ENCODE measurements at regions not wholly inside any gene's neighbourhood (a gene's known extent, or its start where the extent isn't known, plus 50 kb on each side); places are given as distances from the start of the nearest gene placed in this dataset.

DNA sequence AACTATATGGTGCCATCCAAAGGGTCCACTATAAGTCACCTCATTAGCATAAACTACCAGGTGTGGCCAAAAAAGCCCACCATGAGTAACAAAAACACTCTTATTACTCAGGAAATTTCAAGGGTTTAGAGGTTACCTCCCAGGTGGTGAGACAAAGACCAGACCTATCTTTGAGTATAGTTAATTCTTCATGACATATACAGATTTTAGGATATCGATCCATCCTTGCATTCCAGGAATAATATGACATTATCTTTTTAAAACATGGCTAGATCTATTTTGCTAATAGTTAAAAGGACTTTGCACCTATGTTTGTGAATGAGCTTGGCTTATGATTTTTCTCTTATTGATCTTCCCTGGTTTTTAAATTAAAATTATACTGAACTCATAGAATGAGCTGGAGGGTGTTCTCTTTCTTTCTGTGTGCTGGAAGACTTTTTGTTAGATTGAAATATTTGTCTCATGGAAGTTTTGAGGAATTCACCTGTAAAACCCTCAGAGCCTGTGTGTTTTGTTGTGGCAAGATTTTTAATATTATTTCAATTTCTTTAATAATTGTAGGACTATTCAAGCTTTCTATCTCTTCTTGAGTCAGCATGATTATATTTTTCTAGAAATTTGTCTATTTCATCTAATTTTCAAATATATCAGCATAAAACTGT lies 138.7 kb upstream of the SLC45A1 start:
- H3K4me3 ChIP-seq (ENCODE audit: low read depth in 2 of 2, low read length in 2 of 2) = no peak overlapping the region
- intact Hi-C loops (cut with micrococcal nuclease; ENCODE audit: unreplicated experiment) = no loop called here
- no TSS peak for BruUV-seq (replicated peaks)
- DNase-seq (ENCODE audit: low read depth, low spot score) = no peak
- ChIA-PET POLR2A (no interaction called here), CTCF (no interaction called here)
- peaks cover 20% of the 10 kb centered on the region for H3K9me3 ChIP-seq (ENCODE audit: control insufficient read depth, insufficient read depth, low read depth, low read length)
- TF ChIP-seq SIN3A (IDR thresholded peaks at IDR 0.05; ENCODE audit: borderline replicate concordance, insufficient read depth, low read depth, low read length) (no peak), TCF7L2 (IDR thresholded peaks at IDR 0.05; ENCODE audit: low read depth, low read length) (no peak), CTCF (IDR thresholded peaks at IDR 0.05) (no peak)
- TF ChIP-seq, protein P1, sequence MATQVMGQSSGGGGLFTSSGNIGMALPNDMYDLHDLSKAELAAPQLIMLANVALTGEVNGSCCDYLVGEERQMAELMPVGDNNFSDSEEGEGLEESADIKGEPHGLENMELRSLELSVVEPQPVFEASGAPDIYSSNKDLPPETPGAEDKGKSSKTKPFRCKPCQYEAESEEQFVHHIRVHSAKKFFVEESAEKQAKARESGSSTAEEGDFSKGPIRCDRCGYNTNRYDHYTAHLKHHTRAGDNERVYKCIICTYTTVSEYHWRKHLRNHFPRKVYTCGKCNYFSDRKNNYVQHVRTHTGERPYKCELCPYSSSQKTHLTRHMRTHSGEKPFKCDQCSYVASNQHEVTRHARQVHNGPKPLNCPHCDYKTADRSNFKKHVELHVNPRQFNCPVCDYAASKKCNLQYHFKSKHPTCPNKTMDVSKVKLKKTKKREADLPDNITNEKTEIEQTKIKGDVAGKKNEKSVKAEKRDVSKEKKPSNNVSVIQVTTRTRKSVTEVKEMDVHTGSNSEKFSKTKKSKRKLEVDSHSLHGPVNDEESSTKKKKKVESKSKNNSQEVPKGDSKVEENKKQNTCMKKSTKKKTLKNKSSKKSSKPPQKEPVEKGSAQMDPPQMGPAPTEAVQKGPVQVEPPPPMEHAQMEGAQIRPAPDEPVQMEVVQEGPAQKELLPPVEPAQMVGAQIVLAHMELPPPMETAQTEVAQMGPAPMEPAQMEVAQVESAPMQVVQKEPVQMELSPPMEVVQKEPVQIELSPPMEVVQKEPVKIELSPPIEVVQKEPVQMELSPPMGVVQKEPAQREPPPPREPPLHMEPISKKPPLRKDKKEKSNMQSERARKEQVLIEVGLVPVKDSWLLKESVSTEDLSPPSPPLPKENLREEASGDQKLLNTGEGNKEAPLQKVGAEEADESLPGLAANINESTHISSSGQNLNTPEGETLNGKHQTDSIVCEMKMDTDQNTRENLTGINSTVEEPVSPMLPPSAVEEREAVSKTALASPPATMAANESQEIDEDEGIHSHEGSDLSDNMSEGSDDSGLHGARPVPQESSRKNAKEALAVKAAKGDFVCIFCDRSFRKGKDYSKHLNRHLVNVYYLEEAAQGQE (IDR thresholded peaks at IDR 0.05; ENCODE audit: insufficient read depth in 1 of 2, low read depth in 2 of 2, low read length in 1 of 2) = no peak
- H3K36me3 ChIP-seq (ENCODE audit: control insufficient read depth, insufficient read depth, low read length) = no peaks in the 10 kb centered on the region
- peak overlapping the region; percentile 100 for H3K27ac ChIP-seq (ENCODE audit: low read length)
- H3K4me1 ChIP-seq (ENCODE audit: control insufficient read depth, insufficient read depth, low read length) = peaks cover 26% of the 10 kb centered on the region
- in situ Hi-C loops (cut with HindIII; ENCODE audit: low pct_unique_long_range_greater_than_20kb, low sequenced_read_pairs) = no loop called here
- no peak for ATAC-seq
- H3K27me3 ChIP-seq (ENCODE audit: control insufficient read depth, insufficient read depth, low read length) = no peaks in the 10 kb centered on the region

- ChIA-PET POLR2A (no interaction called here), CTCF (no interaction called here)
- H3K4me3 ChIP-seq (ENCODE audit: low read depth in 2 of 2, low read length in 2 of 2) = no peak overlapping the region
- peak overlapping the region; percentile 87 for H3K27ac ChIP-seq (ENCODE audit: low read length)
- H3K9me3 ChIP-seq (ENCODE audit: control insufficient read depth, insufficient read depth, low read depth, low read length) = peaks cover 20% of the 10 kb centered on the region
- no peaks in the 10 kb centered on the region for H3K36me3 ChIP-seq (ENCODE audit: control insufficient read depth, insufficient read depth, low read length)
- DNase-seq (ENCODE audit: low read depth, low spot score) = no peak
- no peak for ATAC-seq
- no TSS peak for BruUV-seq (replicated peaks)
- peaks cover 15% of the 10 kb centered on the region; the same call in 1 of the 2 replicates for H3K4me1 ChIP-seq (ENCODE audit: control insufficient read depth, insufficient read depth, low read length)
- TF ChIP-seq TCF7L2 (IDR thresholded peaks at IDR 0.05; ENCODE audit: low read depth, low read length) (no peak), SIN3A (IDR thresholded peaks at IDR 0.05; ENCODE audit: borderline replicate concordance, insufficient read depth, low read depth, low read length) (no peak), POLR2AphosphoS5 (IDR thresholded peaks at IDR 0.05; ENCODE audit: low read depth, low read length) (no peak), CTCF (IDR thresholded peaks at IDR 0.05) (no peak)
- TF ChIP-seq, protein P1 (IDR thresholded peaks at IDR 0.05; ENCODE audit: insufficient read depth in 1 of 2, low read depth in 2 of 2, low read length in 1 of 2) = no peak
- intact Hi-C loops (cut with micrococcal nuclease; ENCODE audit: unreplicated experiment) = no loop called here
- no peaks in the 10 kb centered on the region for H3K27me3 ChIP-seq (ENCODE audit: control insufficient read depth, insufficient read depth, low read length)
- in situ Hi-C loops (cut with HindIII; ENCODE audit: low pct_unique_long_range_greater_than_20kb, low sequenced_read_pairs) = no loop called here
Measured at GRCh38 chr1:8176279-8176678, 141.6 kb upstream of the SLC45A1 start.
